CD4-positive, alpha-beta T cell treated with Interleukin-21 for 1 hour (primary cell): ENCODE measurements at regions not wholly inside any gene's neighbourhood (a gene's known extent, or its start where the extent isn't known, plus 50 kb on each side); places are given as distances from the start of the nearest gene placed in this dataset.
"Not testable (repeated sequence)": the region's sequence is repeated elsewhere in the genome, so short reads cannot be mapped to it uniquely, and the experiment has no call there.

ENCODE experiments used
- DNase-seq: peaks from one replicate; pipeline ENCODE4 v3.0.0-alpha.2; 2020

- no peak for DNase-seq
Observed at GRCh38 chr7:32222251-32222900, 152.2 kb upstream of the PDE1C start.

- DNase-seq, result no peak
Observed at GRCh38 chr7:32221736-32222135, 151.5 kb upstream of the PDE1C start.

GRCh38 chr7:32221056-32221455, 150.8 kb upstream of the PDE1C start:
- DNase-seq, result no peak

GRCh38 chr7:32219831-32220230, 149.6 kb upstream of the PDE1C start:
- DNase-seq, result not testable (repeated sequence)

GRCh38 chr7:32219416-32219815, 149.2 kb upstream of the PDE1C start:
- no peak for DNase-seq

GRCh38 chr7:32218741-32219288, 148.6 kb upstream of the PDE1C start:
- no peak for DNase-seq

- no peak for DNase-seq
Observed at GRCh38 chr7:32218154-32218467, 147.9 kb upstream of the PDE1C start.

GRCh38 chr7:32217341-32218153, 147.3 kb upstream of the PDE1C start:
- DNase-seq, result no peak

GRCh38 chr7:32216759-32217158, 146.6 kb upstream of the PDE1C start:
- no peak for DNase-seq

- no peak for DNase-seq
Observed at GRCh38 chr7:32215697-32216096, 145.5 kb upstream of the PDE1C start.

- DNase-seq, result no peak
Observed at GRCh38 chr7:32214913-32215312, 144.7 kb upstream of the PDE1C start.

GRCh38 chr7:32212321-32212720, 142.1 kb upstream of the PDE1C start:
- no peak for DNase-seq

- DNase-seq, result no peak
Observed at GRCh38 chr7:32206987-32207386, 136.8 kb upstream of the PDE1C start.

GRCh38 chr7:32206488-32206887, 136.3 kb upstream of the PDE1C start:
- no peak for DNase-seq

- not testable (repeated sequence) for DNase-seq
Observed at GRCh38 chr7:32205298-32205824, 135.2 kb upstream of the PDE1C start.

- no peak for DNase-seq
Observed at GRCh38 chr7:32204361-32205018, 134.3 kb upstream of the PDE1C start.

GRCh38 chr7:32200646-32201045, 130.4 kb upstream of the PDE1C start:
- no peak for DNase-seq

GRCh38 chr7:32194537-32194936, 124.3 kb upstream of the PDE1C start:
- DNase-seq, result no peak

GRCh38 chr7:32191305-32191704, 121.1 kb upstream of the PDE1C start:
- DNase-seq, result no peak

GRCh38 chr7:32179567-32179966, 109.4 kb upstream of the PDE1C start:
- no peak for DNase-seq

- DNase-seq, result no peak
Observed at GRCh38 chr7:32178677-32179366, 108.6 kb upstream of the PDE1C start.

GRCh38 chr7:32177232-32177631, 107.0 kb upstream of the PDE1C start:
- DNase-seq, result no peak

- DNase-seq, result no peak
Observed at GRCh38 chr7:32175099-32175498, 104.9 kb upstream of the PDE1C start.
